Small intestine (tissue), 7 donors: ENCODE measurements at regions not wholly inside any gene's neighbourhood (a gene's known extent, or its start where the extent isn't known, plus 50 kb on each side); places are given as distances from the start of the nearest gene placed in this dataset.

ENCODE experiments used
- DNase-seq, 2 donors: peaks; one replicate each; pipeline versions ENCODE4 v3.0.0 to v3.0.0-alpha.2; 2013
- FAIRE-seq: peaks from 2 replicates; lab custom pipeline; 2012; peaks lifted over from hg19 to GRCh38; lab: Jason Lieb, UNC
- H3K27ac ChIP-seq, 3 donors: one replicate each; pipeline ENCODE4 v1.5.1; 2013; ENCODE audit warnings: low read length in 2 of 3, mild to moderate bottlenecking in 2 of 3, control low read depth in 1 of 3, inconsistent platforms in 1 of 3, low read depth in 1 of 3, moderate library complexity in 1 of 3
- H3K27me3 ChIP-seq, 3 donors: one replicate each; pipeline ENCODE4 v1.6.1; 2013; ENCODE audit warnings: low read length in 3 of 3, inconsistent platforms in 1 of 3; ENCODE audit not compliant: control insufficient read depth in 3 of 3, insufficient read depth in 3 of 3
- H3K36me3 ChIP-seq, 3 donors: one replicate each; pipeline ENCODE4 v1.6.1; 2013; ENCODE audit warnings: low read length in 3 of 3, inconsistent platforms in 1 of 3, low read depth in 1 of 3, mild to moderate bottlenecking in 1 of 3, moderate library complexity in 1 of 3; ENCODE audit not compliant: control insufficient read depth in 3 of 3, insufficient read depth in 2 of 3
- H3K4me1 ChIP-seq, 3 donors: one replicate each; pipeline ENCODE4 v1.6.1; 2013; ENCODE audit warnings: low read length in 2 of 3, inconsistent platforms in 1 of 3, low read depth in 1 of 3, mild to moderate bottlenecking in 1 of 3, moderate library complexity in 1 of 3; ENCODE audit not compliant: control insufficient read depth in 3 of 3, insufficient read depth in 2 of 3
- H3K4me3 ChIP-seq, 3 donors: one replicate each; pipeline ENCODE4 v1.5.1; 2013; ENCODE audit warnings: low read length in 3 of 3, control low read depth in 1 of 3, inconsistent platforms in 1 of 3, low read depth in 1 of 3, mild to moderate bottlenecking in 1 of 3, moderate library complexity in 1 of 3
- H3K9me3 ChIP-seq, 2 donors: one replicate each; pipeline ENCODE4 v1.6.1; 2013; ENCODE audit warnings: low read depth in 1 of 2, low read length in 1 of 2; ENCODE audit not compliant: control insufficient read depth in 2 of 2, insufficient read depth in 1 of 2
- WGBS, 3 donors: extraction: QIAGEN DNeasy Blood & Tissue Kit; methylation state at CpG; one replicate each; pipeline ENCODE4 v1.1.7; 2013; 5-methylcytosine and 5-hydroxymethylcytosine counted together
- donor health status: healthy with polysubstance abuse.
- donor health status: control.
- donor health status: control.
- donor health status: Bipolar disorder and iron deficiency.
- donor health status: healthy.

GRCh38 chr2:150282357-150282756, 205.1 kb downstream of the RND3 start:
- Histone ChIP-seq H3K4me1 (no peaks in the 10 kb centered on the region), H3K9me3 (peaks cover 0 to 3% of the 10 kb centered on the region in 2 donors), H3K27me3 (no peaks in the 10 kb centered on the region), H3K27ac (no peak overlapping the region), H3K36me3 (no peaks in the 10 kb centered on the region), H3K4me3 (no peak overlapping the region)
- DNase-seq, result no peak
- WGBS, 3 donors, result 78 to 92% (median 84%) methylated on average over 4 of the region's 4 CpGs
- no peak for FAIRE-seq

- Histone ChIP-seq H3K36me3 (no peaks in the 10 kb centered on the region), H3K27me3 (no peaks in the 10 kb centered on the region), H3K4me3 (no peak overlapping the region), H3K27ac (no peak overlapping the region), H3K9me3 (peaks cover 2 to 14% of the 10 kb centered on the region in 2 donors), H3K4me1 (no peaks in the 10 kb centered on the region)
- 36 to 57% (median 39%) methylated on average over 1 of the region's 1 CpG for WGBS, 3 donors
- no peak for DNase-seq
- no peak for FAIRE-seq
Observed at GRCh38 chr2:150280231-150280630, 207.2 kb downstream of the RND3 start.

- Histone ChIP-seq H3K27me3 (no peaks in the 10 kb centered on the region), H3K4me1 (no peaks in the 10 kb centered on the region), H3K4me3 (no peak overlapping the region), H3K36me3 (no peaks in the 10 kb centered on the region), H3K27ac (no peak overlapping the region), H3K9me3 (peaks cover 2 to 14% of the 10 kb centered on the region in 2 donors)
- WGBS, 3 donors, result 58 to 88% (median 68%) methylated on average over 1 of the region's 1 CpG
- FAIRE-seq (no peak), DNase-seq (no peak)
Observed at GRCh38 chr2:150279686-150280085, 207.8 kb downstream of the RND3 start.

GRCh38 chr2:150276737-150277136, 210.7 kb downstream of the RND3 start:
- H3K4me3 ChIP-seq, result no peak overlapping the region
- no peak overlapping the region for H3K27ac ChIP-seq
- peaks cover 2 to 14% of the 10 kb centered on the region in 2 donors for H3K9me3 ChIP-seq
- H3K27me3 ChIP-seq, result no peaks in the 10 kb centered on the region
- no peaks in the 10 kb centered on the region for H3K4me1 ChIP-seq
- 78 to 94% (median 85%) methylated on average over 1 of the region's 1 CpG for WGBS, 3 donors
- no peaks in the 10 kb centered on the region for H3K36me3 ChIP-seq
- FAIRE-seq (no peak), DNase-seq (no peak)

- Histone ChIP-seq H3K27me3 (no peaks in the 10 kb centered on the region), H3K36me3 (no peaks in the 10 kb centered on the region), H3K27ac (no peak overlapping the region), H3K9me3 (peaks cover 2 to 14% of the 10 kb centered on the region in 2 donors), H3K4me1 (no peaks in the 10 kb centered on the region), H3K4me3 (no peak overlapping the region)
- FAIRE-seq (no peak), DNase-seq (no peak)
- WGBS, 3 donors, result 49 to 52% (median 52%) methylated on average over 3 of the region's 3 CpGs
Observed at GRCh38 chr2:150274108-150274507, 213.4 kb downstream of the RND3 start.

GRCh38 chr2:150271952-150272802, 215.3 kb downstream of the RND3 start:
- Histone ChIP-seq H3K27me3 (no peaks in the 10 kb centered on the region), H3K4me3 (no peak overlapping the region), H3K36me3 (no peaks in the 10 kb centered on the region), H3K9me3 (peaks cover 2 to 11% of the 10 kb centered on the region in 2 donors), H3K4me1 (no peaks in the 10 kb centered on the region), H3K27ac (no peak overlapping the region)
- DNase-seq, result no peak
- FAIRE-seq, result no peak

- no peaks in the 10 kb centered on the region for H3K9me3 ChIP-seq
- WGBS, 3 donors, result 77 to 87% (median 87%) methylated on average over 3 of the region's 3 CpGs
- H3K27ac ChIP-seq, result no peak overlapping the region
- DNase-seq (no peak), FAIRE-seq (no peak)
- no peaks in the 10 kb centered on the region for H3K4me1 ChIP-seq
- H3K27me3 ChIP-seq, result no peaks in the 10 kb centered on the region
- H3K4me3 ChIP-seq, result no peak overlapping the region
- no peaks in the 10 kb centered on the region for H3K36me3 ChIP-seq
Observed at GRCh38 chr2:150267651-150268415, 219.6 kb downstream of the RND3 start.

- no peaks in the 10 kb centered on the region for H3K27me3 ChIP-seq
- FAIRE-seq (peak; percentile 19), DNase-seq (no peak)
- no peaks in the 10 kb centered on the region for H3K9me3 ChIP-seq
- no peaks in the 10 kb centered on the region for H3K4me1 ChIP-seq
- H3K27ac ChIP-seq, result no peak overlapping the region
- H3K36me3 ChIP-seq, result no peaks in the 10 kb centered on the region
- WGBS, 3 donors, result 94 to 99% (median 96%) methylated on average over 2 of the region's 2 CpGs
- no peak overlapping the region for H3K4me3 ChIP-seq
Observed at GRCh38 chr2:150266931-150267330, 220.5 kb downstream of the RND3 start.
